GM23248 (cell line): ENCODE measurements at regions not wholly inside any gene's neighbourhood (a gene's known extent, or its start where the extent isn't known, plus 50 kb on each side); places are given as distances from the start of the nearest gene placed in this dataset.

ENCODE experiments used
- EZH2 ChIP-seq: fragments of 200-600 bp; sonication (generic); IDR thresholded peaks from 2 replicates; pipeline ENCODE4 v1.6.1; 2018; ENCODE audit warnings: antibody characterized with exemption, mild to moderate bottlenecking; ENCODE audit not compliant: insufficient read depth, poor library complexity, severe bottlenecking
- EZH2phosphoT487 ChIP-seq: fragments of 200-600 bp; sonication (generic); IDR thresholded peaks from 2 replicates; pipeline ENCODE4 v1.6.1; 2018; ENCODE audit warnings: antibody characterized with exemption, moderate library complexity, mild to moderate bottlenecking, low read depth; ENCODE audit not compliant: insufficient read depth

GRCh38 chr3:102727340-102727739, 292.5 kb downstream of the ZPLD1 start:
- TF ChIP-seq EZH2phosphoT487 (no peak), EZH2 (no peak)
